ENCODE measurements at regions not wholly inside any gene's neighbourhood (a gene's known extent, or its start where the extent isn't known, plus 50 kb on each side); places are given as distances from the start of the nearest gene placed in this dataset.

GRCh38 chr2:18824915-18825314 lies 235.5 kb upstream of the NT5C1B start:
- no peak for TF ChIP-seq CTCF (IDR thresholded peaks at IDR 0.05)
- TF ChIP-seq POLR2A (IDR thresholded peaks at IDR 0.05): no peak

Data from thyroid gland (tissue), 4 donors.